AG08396 (cell line): ENCODE measurements at regions not wholly inside any gene's neighbourhood (a gene's known extent, or its start where the extent isn't known, plus 50 kb on each side); places are given as distances from the start of the nearest gene placed in this dataset.

Experiments
- DNase-seq: peaks from one replicate; pipeline ENCODE4 v3.0.0; 2012; ENCODE audit warnings: low spot score, mixed read lengths

GRCh38 chr16:86436466-86437185 is 73.7 kb upstream of the FOXF1 start:
- DNase-seq: peak; percentile 43

- no peak for DNase-seq
These were observed 73.0 kb upstream of the FOXF1 start for GRCh38 chr16:86437348-86437747.

GRCh38 chr16:86442703-86443102 is 67.6 kb upstream of the FOXF1 start:
- no peak for DNase-seq

- no peak for DNase-seq
These were observed 66.7 kb upstream of the FOXF1 start for GRCh38 chr16:86443508-86444147.

- DNase-seq: no peak
These were observed 66.1 kb upstream of the FOXF1 start for GRCh38 chr16:86444261-86444660.

DNA sequence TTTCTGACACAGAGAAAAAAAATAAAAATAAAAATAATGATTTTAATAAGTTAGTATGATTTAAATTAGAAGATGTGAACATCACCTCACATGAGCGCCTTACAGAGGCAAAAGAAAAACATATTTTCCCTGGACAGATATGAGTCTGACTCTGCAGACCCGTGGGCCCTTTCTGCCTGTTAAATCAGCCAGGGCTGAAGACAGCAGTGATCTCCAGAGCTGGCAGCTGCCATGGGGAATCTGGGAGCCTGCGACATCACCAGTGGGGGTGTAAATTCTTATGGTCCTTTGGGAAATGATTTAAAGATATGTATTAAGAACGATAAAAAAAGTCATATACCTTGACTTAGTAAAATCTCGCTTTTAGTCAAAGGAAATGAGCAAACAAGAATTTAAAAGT is 65.7 kb upstream of the FOXF1 start:
- no peak for DNase-seq

DNA sequence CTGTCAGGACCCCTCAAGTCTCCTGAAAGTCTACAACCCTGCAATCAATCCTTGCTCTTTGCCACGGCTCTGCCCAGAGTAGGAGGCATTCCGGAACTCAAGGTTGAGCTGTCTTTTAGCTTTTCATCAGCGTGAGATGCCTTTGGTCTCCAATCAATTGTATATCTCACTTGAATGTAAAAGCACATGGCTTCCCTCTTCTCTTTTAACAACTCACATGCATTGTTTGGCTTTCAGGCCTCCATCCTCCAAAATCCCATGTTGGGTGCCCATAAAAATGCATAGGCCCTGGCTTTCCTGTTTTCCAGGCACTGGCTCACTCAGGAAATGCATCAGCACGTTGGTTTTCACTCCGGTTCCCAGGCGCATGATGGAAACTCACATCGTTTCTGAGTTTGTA is 64.0 kb upstream of the FOXF1 start:
- DNase-seq: no peak

GRCh38 chr16:86447228-86447627 is 63.1 kb upstream of the FOXF1 start:
- DNase-seq: no peak

- DNase-seq: no peak
These were observed 61.9 kb upstream of the FOXF1 start for GRCh38 chr16:86448306-86448890.

GRCh38 chr16:86449446-86450095 is 60.8 kb upstream of the FOXF1 start:
- no peak for DNase-seq

DNA sequence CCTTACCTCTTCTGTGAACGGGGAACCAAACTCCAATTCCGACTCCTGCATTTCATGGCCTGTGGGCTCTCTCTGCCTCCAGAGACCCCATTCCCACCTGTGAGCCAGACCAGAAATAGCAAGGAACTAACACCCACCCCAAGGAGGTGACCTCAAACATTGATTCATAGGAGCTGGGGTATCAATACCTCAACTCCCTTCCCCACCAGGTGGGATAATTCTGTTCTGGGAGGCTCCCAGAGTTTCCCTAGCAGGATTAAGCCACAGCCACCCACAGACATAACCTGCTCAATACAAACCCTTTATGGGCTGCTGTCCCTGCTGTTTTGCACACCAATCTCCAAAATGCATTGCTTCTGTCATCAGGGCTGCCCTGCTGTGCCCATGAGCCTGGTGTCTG is 59.6 kb upstream of the FOXF1 start:
- DNase-seq: no peak

DNA sequence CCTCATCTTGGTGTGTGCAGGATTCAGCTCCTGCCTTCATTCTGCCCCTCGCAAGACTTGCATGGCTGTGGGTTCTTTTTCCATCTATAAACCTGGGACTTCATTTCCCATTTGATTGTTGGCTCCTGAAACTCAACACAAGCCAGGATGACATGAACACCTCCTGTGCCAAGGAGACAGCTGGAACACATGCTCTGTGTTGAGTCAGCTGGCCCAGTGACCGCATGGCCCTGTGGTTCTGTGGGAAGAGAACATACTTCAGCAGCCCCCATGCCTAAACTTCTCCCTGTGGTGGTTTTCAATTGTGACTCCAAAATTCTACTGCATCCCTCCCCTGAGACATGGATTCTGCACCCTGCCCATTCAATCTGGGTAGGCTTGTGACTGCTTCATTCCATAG is 57.9 kb upstream of the FOXF1 start:
- DNase-seq: no peak

DNA sequence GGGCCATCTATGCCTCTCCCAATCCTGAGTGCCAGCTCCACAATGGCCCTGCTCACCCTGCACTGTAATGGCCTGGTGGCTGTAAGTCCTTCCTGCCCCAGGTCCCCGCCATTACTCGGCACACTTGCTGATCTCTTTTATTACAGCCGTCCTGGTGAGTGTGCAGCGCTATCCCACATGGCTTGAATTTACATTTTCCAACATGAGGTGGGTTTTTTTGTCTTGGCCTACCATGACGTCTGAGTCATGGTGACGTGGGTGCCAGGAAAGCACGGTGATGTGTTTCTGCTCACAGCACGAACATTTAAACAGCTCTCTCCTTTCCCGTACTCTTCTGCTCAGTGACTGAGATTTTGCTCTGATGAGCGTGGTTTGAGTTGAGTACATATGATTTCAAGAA is 55.2 kb upstream of the FOXF1 start:
- DNase-seq: peak; percentile 62

DNA sequence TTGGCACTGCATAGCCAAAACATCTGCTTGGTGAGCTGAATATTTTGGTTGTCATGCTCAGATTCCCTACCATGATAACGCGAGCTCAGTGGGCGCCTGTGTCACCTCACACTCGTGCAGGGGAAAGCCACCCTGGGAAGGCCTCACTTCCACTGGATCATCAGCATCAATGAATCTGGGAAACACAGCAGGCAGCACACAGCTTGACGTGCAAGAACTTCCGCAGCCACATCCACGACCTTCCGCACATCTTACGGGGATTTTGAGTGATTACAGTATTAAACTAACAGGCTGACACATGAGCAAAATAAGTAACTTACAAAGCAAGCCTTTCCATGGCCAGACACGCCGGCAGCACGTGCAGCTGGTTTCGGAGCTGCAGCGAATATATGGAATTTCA is 54.7 kb upstream of the FOXF1 start:
- no peak for DNase-seq

- peak; percentile 79 for DNase-seq
These were observed 52.7 kb upstream of the FOXF1 start for GRCh38 chr16:86457501-86458148.

DNA sequence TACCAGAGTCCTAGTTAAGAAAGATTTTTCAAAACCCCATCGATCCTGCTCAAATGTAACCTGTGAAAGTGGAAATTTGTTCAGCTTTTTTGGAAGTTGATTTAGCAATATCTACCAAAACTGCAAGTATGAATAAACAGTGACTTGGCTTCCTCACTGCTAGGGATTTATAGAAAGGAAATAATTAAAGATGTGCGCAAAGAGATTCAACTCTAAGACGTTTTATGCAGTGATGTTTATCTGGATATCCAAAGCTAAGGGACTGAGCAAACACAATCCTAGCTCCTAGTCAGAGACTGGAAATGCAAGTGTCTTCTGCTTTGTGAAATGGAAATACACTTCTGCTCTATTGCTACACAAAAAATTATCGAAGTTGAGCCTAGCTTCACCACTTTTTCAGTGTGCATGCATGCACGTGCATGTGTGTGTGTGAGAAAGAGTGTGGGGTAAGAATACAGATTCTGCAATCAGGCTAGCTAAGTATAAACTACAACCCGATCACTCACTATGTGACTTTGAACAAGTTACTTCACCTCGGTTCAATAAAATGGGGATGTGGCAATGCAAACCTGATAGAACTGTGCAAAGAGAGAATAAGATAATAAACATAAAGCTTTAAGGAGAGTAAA is 52.1 kb upstream of the FOXF1 start:
- DNase-seq: no peak

DNA sequence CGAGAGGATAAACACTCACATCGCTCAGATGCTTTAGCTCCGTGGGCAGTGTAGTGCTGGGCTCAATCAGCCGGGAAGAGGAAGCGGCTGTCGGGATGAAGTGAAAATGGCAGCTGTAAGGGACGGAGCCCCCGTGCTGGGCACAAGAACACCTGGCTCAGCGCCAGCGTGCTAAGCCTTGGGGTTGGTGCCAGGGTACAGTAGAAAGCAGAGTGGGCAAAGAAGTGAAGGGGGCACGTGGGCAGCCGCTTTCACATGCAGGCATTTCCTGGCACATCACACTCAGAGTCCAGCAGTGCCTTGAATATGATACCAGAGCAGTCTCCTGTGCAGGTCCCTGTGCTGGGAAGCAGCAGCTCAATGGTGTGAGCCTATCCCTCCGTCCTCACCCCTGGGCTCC is 51.1 kb upstream of the FOXF1 start:
- DNase-seq: no peak
